ENCODE measurements at regions not wholly inside any gene's neighbourhood (a gene's known extent, or its start where the extent isn't known, plus 50 kb on each side); places are given as distances from the start of the nearest gene placed in this dataset.

DNA sequence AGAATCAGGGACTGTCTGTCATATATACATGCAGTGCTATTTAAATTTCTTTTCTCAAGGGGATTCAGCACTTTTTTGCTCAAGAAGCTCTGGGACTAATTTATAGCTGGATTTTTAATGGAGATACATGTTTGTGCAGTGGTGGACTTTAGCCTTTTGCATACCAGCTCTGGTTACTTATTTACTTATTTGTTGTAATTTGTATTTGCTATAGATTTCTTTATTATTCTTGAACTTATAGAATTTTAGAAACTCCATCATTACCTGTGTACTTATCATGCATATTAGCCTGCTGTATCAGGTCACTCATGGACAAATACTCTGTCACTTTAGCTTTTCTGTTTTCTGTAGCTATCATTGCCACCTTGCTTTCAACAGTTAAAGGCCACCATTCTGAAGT lies 1296.9 kb upstream of the TMPRSS15 start:
- FAIRE-seq, result no peak
- Mint-ChIP-seq H3K4me1 (ENCODE audit: low read depth, unreplicated experiment) (no peaks in the 10 kb centered on the region), H3K36me3 (ENCODE audit: low read depth, unreplicated experiment) (no peaks in the 10 kb centered on the region), H3K4me3 (ENCODE audit: unreplicated experiment) (no peak overlapping the region), H3K27me3 (ENCODE audit: low read depth, unreplicated experiment) (peaks cover 2% of the 10 kb centered on the region), H3K9me3 (ENCODE audit: unreplicated experiment) (no peaks in the 10 kb centered on the region), H3K27ac (ENCODE audit: unreplicated experiment) (no peak overlapping the region)
- Histone ChIP-seq H3K9me3 (ENCODE audit: insufficient read depth, low read depth, low read length) (peaks cover 3% of the 10 kb centered on the region), H3K27me3 (ENCODE audit: insufficient read depth, low read length) (no peaks in the 10 kb centered on the region), H4K20me1 (ENCODE audit: insufficient read depth, low read length) (no peaks in the 10 kb centered on the region), H2AFZ (ENCODE audit: low read depth, low read length) (no peak overlapping the region), H3K4me3 (ENCODE audit: insufficient read depth, low read depth, low read length) (no peak overlapping the region), H3K79me2 (ENCODE audit: insufficient read depth, low read length) (no peaks in the 10 kb centered on the region), H3K4me2 (ENCODE audit: low read length) (no peak overlapping the region), H3K4me1 (ENCODE audit: insufficient read depth, low read length) (no peaks in the 10 kb centered on the region), H3K27ac (ENCODE audit: low read depth, low read length) (no peak overlapping the region), H3K9ac (ENCODE audit: low read length) (no peak overlapping the region), H3K36me3 (ENCODE audit: insufficient read depth, low read length) (no peaks in the 10 kb centered on the region)
- DNase-seq (ENCODE audit: low read depth), result no peak
- TF ChIP-seq EZH2 (IDR thresholded peaks at IDR 0.05; ENCODE audit: insufficient read depth, low read length), result no peak
- TF ChIP-seq, protein P1, sequence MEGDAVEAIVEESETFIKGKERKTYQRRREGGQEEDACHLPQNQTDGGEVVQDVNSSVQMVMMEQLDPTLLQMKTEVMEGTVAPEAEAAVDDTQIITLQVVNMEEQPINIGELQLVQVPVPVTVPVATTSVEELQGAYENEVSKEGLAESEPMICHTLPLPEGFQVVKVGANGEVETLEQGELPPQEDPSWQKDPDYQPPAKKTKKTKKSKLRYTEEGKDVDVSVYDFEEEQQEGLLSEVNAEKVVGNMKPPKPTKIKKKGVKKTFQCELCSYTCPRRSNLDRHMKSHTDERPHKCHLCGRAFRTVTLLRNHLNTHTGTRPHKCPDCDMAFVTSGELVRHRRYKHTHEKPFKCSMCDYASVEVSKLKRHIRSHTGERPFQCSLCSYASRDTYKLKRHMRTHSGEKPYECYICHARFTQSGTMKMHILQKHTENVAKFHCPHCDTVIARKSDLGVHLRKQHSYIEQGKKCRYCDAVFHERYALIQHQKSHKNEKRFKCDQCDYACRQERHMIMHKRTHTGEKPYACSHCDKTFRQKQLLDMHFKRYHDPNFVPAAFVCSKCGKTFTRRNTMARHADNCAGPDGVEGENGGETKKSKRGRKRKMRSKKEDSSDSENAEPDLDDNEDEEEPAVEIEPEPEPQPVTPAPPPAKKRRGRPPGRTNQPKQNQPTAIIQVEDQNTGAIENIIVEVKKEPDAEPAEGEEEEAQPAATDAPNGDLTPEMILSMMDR (IDR thresholded peaks at IDR 0.05; ENCODE audit: insufficient read depth, low read depth, low read length), result no peak

GRCh38 chr21:19702726-19703125 lies 1295.5 kb upstream of the NCAM2 start:
- Mint-ChIP-seq H3K27ac (ENCODE audit: unreplicated experiment) (no peak overlapping the region), H3K27me3 (ENCODE audit: low read depth, unreplicated experiment) (peaks cover 2% of the 10 kb centered on the region), H3K4me1 (ENCODE audit: low read depth, unreplicated experiment) (no peaks in the 10 kb centered on the region), H3K9me3 (ENCODE audit: unreplicated experiment) (peaks cover 6% of the 10 kb centered on the region), H3K36me3 (ENCODE audit: low read depth, unreplicated experiment) (no peaks in the 10 kb centered on the region), H3K4me3 (ENCODE audit: unreplicated experiment) (no peak overlapping the region)
- H3K27ac ChIP-seq (ENCODE audit: low read depth, low read length), result no peak overlapping the region
- FAIRE-seq (no peak), DNase-seq (ENCODE audit: low read depth) (no peak)
- H3K9ac ChIP-seq (ENCODE audit: low read length), result no peak overlapping the region
- H3K4me1 ChIP-seq (ENCODE audit: insufficient read depth, low read length), result no peaks in the 10 kb centered on the region
- H4K20me1 ChIP-seq (ENCODE audit: insufficient read depth, low read length), result no peaks in the 10 kb centered on the region
- no peak overlapping the region for H2AFZ ChIP-seq (ENCODE audit: low read depth, low read length)
- TF ChIP-seq, protein P1 (IDR thresholded peaks at IDR 0.05; ENCODE audit: insufficient read depth, low read depth, low read length), result no peak
- no peak for TF ChIP-seq EZH2 (IDR thresholded peaks at IDR 0.05; ENCODE audit: insufficient read depth, low read length)
- H3K9me3 ChIP-seq (ENCODE audit: insufficient read depth, low read depth, low read length), result peaks cover 4% of the 10 kb centered on the region
- H3K27me3 ChIP-seq (ENCODE audit: insufficient read depth, low read length), result no peaks in the 10 kb centered on the region
- no peak overlapping the region for H3K4me2 ChIP-seq (ENCODE audit: low read length)
- H3K79me2 ChIP-seq (ENCODE audit: insufficient read depth, low read length), result no peaks in the 10 kb centered on the region
- H3K4me3 ChIP-seq (ENCODE audit: insufficient read depth, low read depth, low read length), result no peak overlapping the region
- no peaks in the 10 kb centered on the region for H3K36me3 ChIP-seq (ENCODE audit: insufficient read depth, low read length)

- peaks cover 4% of the 10 kb centered on the region for H3K9me3 ChIP-seq (ENCODE audit: insufficient read depth, low read depth, low read length)
- no peaks in the 10 kb centered on the region for H3K4me1 Mint-ChIP-seq (ENCODE audit: low read depth, unreplicated experiment)
These were observed 1293.4 kb upstream of the NCAM2 start for GRCh38 chr21:19704832-19705231.

More at GRCh38 chr21:19704832-19705231, 1293.4 kb upstream of the NCAM2 start:
- no peak overlapping the region for H3K9ac ChIP-seq (ENCODE audit: low read length)
- H3K27me3 ChIP-seq (ENCODE audit: insufficient read depth, low read length), result no peaks in the 10 kb centered on the region
- Mint-ChIP-seq H3K36me3 (ENCODE audit: low read depth, unreplicated experiment) (no peaks in the 10 kb centered on the region), H3K27ac (ENCODE audit: unreplicated experiment) (no peak overlapping the region), H3K9me3 (ENCODE audit: unreplicated experiment) (peaks cover 6% of the 10 kb centered on the region), H3K27me3 (ENCODE audit: low read depth, unreplicated experiment) (peaks cover 2% of the 10 kb centered on the region), H3K4me3 (ENCODE audit: unreplicated experiment) (no peak overlapping the region)
- no peak overlapping the region for H2AFZ ChIP-seq (ENCODE audit: low read depth, low read length)
- no peak for DNase-seq (ENCODE audit: low read depth)
- H3K36me3 ChIP-seq (ENCODE audit: insufficient read depth, low read length), result no peaks in the 10 kb centered on the region
- no peaks in the 10 kb centered on the region for H3K79me2 ChIP-seq (ENCODE audit: insufficient read depth, low read length)
- no peaks in the 10 kb centered on the region for H4K20me1 ChIP-seq (ENCODE audit: insufficient read depth, low read length)
- no peak for TF ChIP-seq EZH2 (IDR thresholded peaks at IDR 0.05; ENCODE audit: insufficient read depth, low read length)
- H3K4me2 ChIP-seq (ENCODE audit: low read length), result no peak overlapping the region
- no peaks in the 10 kb centered on the region for H3K4me1 ChIP-seq (ENCODE audit: insufficient read depth, low read length)
- H3K4me3 ChIP-seq (ENCODE audit: insufficient read depth, low read depth, low read length), result no peak overlapping the region
- H3K27ac ChIP-seq (ENCODE audit: low read depth, low read length), result no peak overlapping the region
- FAIRE-seq, result no peak

Data from astrocyte (in vitro differentiated cells and primary cell).